HEK293 (cell line): ENCODE measurements at regions not wholly inside any gene's neighbourhood (a gene's known extent, or its start where the extent isn't known, plus 50 kb on each side); places are given as distances from the start of the nearest gene placed in this dataset.

ENCODE experiments used
- CTCF ChIA-PET: fragments of 350-600 bp; formaldehyde crosslinking; extraction: SDS; loops from one replicate; lab custom pipeline; 2021; ENCODE audit warnings: antibody characterized with exemption; lab: Yijun Ruan, JAX
- POLR2A ChIA-PET: fragments of 300-600 bp; formaldehyde crosslinking; extraction: SDS; loops from one replicate; lab custom pipeline; 2020; ENCODE audit warnings: antibody characterized with exemption, inconsistent platforms; lab: Yijun Ruan, JAX
- H3K27ac ChIP-seq: fragments of 200-500 bp; sonication (Bioruptor generic); 2 replicates; pipeline ENCODE4 v1.5.1; 2014; ENCODE audit warnings: low read depth, low read length, control low read depth, inconsistent platforms; ENCODE audit errors: extremely low read depth
- H3K36me3 ChIP-seq, 2 experiments: fragments of 200-500 bp in 1 of 2; sonication (Bioruptor generic) in 1 of 2; 1 replicate in 1 of 2; 2 replicates in 1 of 2; pipeline ENCODE4 v1.5.1; 2014 to 2017; ENCODE audit warnings: inconsistent platforms in 2 of 2, low read length in 2 of 2; ENCODE audit not compliant: control insufficient read depth in 2 of 2, insufficient read depth in 1 of 2
- H3K4me1 ChIP-seq: fragments of 200-500 bp; sonication (Bioruptor generic); 2 replicates; pipeline ENCODE4 v1.5.1; 2014; ENCODE audit warnings: mild to moderate bottlenecking, low read length, inconsistent platforms; ENCODE audit not compliant: control insufficient read depth, insufficient read depth
- H3K4me3 ChIP-seq: 2 replicates; pipeline ENCODE4 v1.5.1; 2011; ENCODE audit warnings: low read depth, mild to moderate bottlenecking, control low read depth, low read length, moderate library complexity
- H3K9me3 ChIP-seq: fragments of 200-500 bp; sonication (Bioruptor generic); 2 replicates; pipeline ENCODE4 v1.5.1; 2014; ENCODE audit warnings: low read depth, low read length, inconsistent platforms; ENCODE audit not compliant: control insufficient read depth, insufficient read depth
- HOXA7 ChIP-seq: sonication (generic); formaldehyde crosslinking; IDR thresholded peaks from 2 replicates; pipeline ENCODE4 v1.8.1; 2022; ENCODE audit warnings: missing genetic modification reagents, borderline replicate concordance
- KLF10 ChIP-seq: fragments of 450-650 bp; IDR thresholded peaks from 2 replicates; pipeline ENCODE4 v1.5.1; 2018; ENCODE audit warnings: missing biosample characterization, mild to moderate bottlenecking, missing genetic modification characterization
- KLF16 ChIP-seq: fragments of 450-650 bp; formaldehyde crosslinking; IDR thresholded peaks from 2 replicates; pipeline ENCODE4 v1.5.1; 2017; ENCODE audit warnings: missing biosample characterization, missing genetic modification characterization
- KLF9 ChIP-seq: fragments of 450-650 bp; formaldehyde crosslinking; IDR thresholded peaks from 2 replicates; pipeline ENCODE4 v1.5.1; 2016; ENCODE audit warnings: missing biosample characterization, missing genetic modification characterization, low read depth
- MYNN ChIP-seq: fragments of 450-650 bp; formaldehyde crosslinking; IDR thresholded peaks from 2 replicates; pipeline ENCODE4 v1.5.1; 2016; ENCODE audit warnings: missing biosample characterization, missing genetic modification characterization, borderline replicate concordance
- MZF1 ChIP-seq: fragments of 450-650 bp; formaldehyde crosslinking; IDR thresholded peaks from 2 replicates; pipeline ENCODE4 v1.5.1; 2017; ENCODE audit warnings: missing biosample characterization, missing genetic modification characterization, borderline replicate concordance
- OVOL3 ChIP-seq: fragments of 450-650 bp; formaldehyde crosslinking; IDR thresholded peaks from 2 replicates; pipeline ENCODE4 v1.5.1; 2016; ENCODE audit warnings: missing biosample characterization, missing genetic modification characterization
- WT1 ChIP-seq: fragments of 450-650 bp; formaldehyde crosslinking; IDR thresholded peaks from 2 replicates; pipeline ENCODE4 v1.5.1; 2016; ENCODE audit warnings: missing biosample characterization, missing genetic modification characterization
- ZNF157 ChIP-seq: fragments of 450-650 bp; formaldehyde crosslinking; IDR thresholded peaks from 2 replicates; pipeline ENCODE4 v1.5.1; 2016; ENCODE audit warnings: missing biosample characterization, missing genetic modification characterization
- ZNF16 ChIP-seq: fragments of 450-650 bp; formaldehyde crosslinking; IDR thresholded peaks from 2 replicates; pipeline ENCODE4 v1.5.1; 2016; ENCODE audit warnings: low read depth, missing biosample characterization, missing genetic modification characterization
- ZNF169 ChIP-seq: fragments of 450-650 bp; formaldehyde crosslinking; IDR thresholded peaks from 2 replicates; pipeline ENCODE4 v1.5.1; 2016; ENCODE audit warnings: missing biosample characterization, missing genetic modification characterization
- ZNF23 ChIP-seq: fragments of 450-650 bp; formaldehyde crosslinking; IDR thresholded peaks from 2 replicates; pipeline ENCODE4 v1.5.1; 2016; ENCODE audit warnings: missing biosample characterization, missing genetic modification characterization, borderline replicate concordance
- ZNF518A ChIP-seq: fragments of 450-650 bp; formaldehyde crosslinking; conservative IDR thresholded peaks from 2 replicates; pipeline ENCODE4 v1.5.1; 2016; ENCODE audit warnings: low read depth, missing biosample characterization, missing genetic modification characterization
- ZNF529 ChIP-seq: fragments of 450-650 bp; formaldehyde crosslinking; IDR thresholded peaks from 2 replicates; pipeline ENCODE4 v1.5.1; 2017; ENCODE audit warnings: missing genetic modification characterization, missing biosample characterization; ENCODE audit not compliant: insufficient replicate concordance
- ZNF624 ChIP-seq: fragments of 450-650 bp; formaldehyde crosslinking; IDR thresholded peaks from 2 replicates; pipeline ENCODE4 v1.5.1; 2017; ENCODE audit warnings: missing biosample characterization, missing genetic modification characterization
- ZNF658 ChIP-seq: fragments of 450-650 bp; formaldehyde crosslinking; IDR thresholded peaks from 2 replicates; pipeline ENCODE4; 2016; ENCODE audit warnings: missing biosample characterization, missing genetic modification characterization
- ZNF701 ChIP-seq: fragments of 450-650 bp; formaldehyde crosslinking; IDR thresholded peaks from 2 replicates; pipeline ENCODE4 v1.5.1; 2016; ENCODE audit warnings: missing biosample characterization, missing genetic modification characterization
- ZNF837 ChIP-seq: fragments of 450-650 bp; formaldehyde crosslinking; IDR thresholded peaks from 2 replicates; pipeline ENCODE4 v1.5.1; 2016; ENCODE audit warnings: missing biosample characterization, missing genetic modification characterization
- TF ChIP-seq, protein P1 (sequence below): fragments of 450-650 bp; formaldehyde crosslinking; IDR thresholded peaks from 2 replicates; pipeline ENCODE4 v1.5.1; 2017; ENCODE audit warnings: missing biosample characterization, missing genetic modification characterization
- TF ChIP-seq, protein P2 (sequence below): fragments of 450-650 bp; formaldehyde crosslinking; IDR thresholded peaks from 2 replicates; pipeline ENCODE4 v1.5.1; 2016; ENCODE audit warnings: missing biosample characterization, missing genetic modification characterization
- TF ChIP-seq, protein P3 (sequence below): fragments of 450-650 bp; formaldehyde crosslinking; IDR thresholded peaks from 2 replicates; pipeline ENCODE4 v1.5.0; 2017; ENCODE audit warnings: missing biosample characterization, missing genetic modification characterization, borderline replicate concordance
- TF ChIP-seq, protein P4 (sequence below): IDR thresholded peaks from 2 replicates; pipeline ENCODE4 v1.6.1; 2011; ENCODE audit warnings: mild to moderate bottlenecking, low read depth, low read length, borderline replicate concordance

GRCh38 chr9:109830545-109830944 is 50.5 kb downstream of the PALM2AKAP2 start:
- CTCF ChIA-PET = interaction anchor here (0.7 kb wide), 1 partner anchor 363 kb away, joined by 3 read pairs; no protein-coding TSS in a partner anchor
- H3K4me3 ChIP-seq = no peak overlapping the region
- no peaks in the 10 kb centered on the region for H3K36me3 ChIP-seq
- H3K4me1 ChIP-seq = no peaks in the 10 kb centered on the region
- no peak overlapping the region for H3K27ac ChIP-seq
- POLR2A ChIA-PET = no interaction called here
- H3K9me3 ChIP-seq = no peaks in the 10 kb centered on the region
- TF ChIP-seq WT1 (tag by site-specific recombination) = no peak
- no peak for TF ChIP-seq OVOL3
- no peak for TF ChIP-seq ZNF837 (tag by site-specific recombination)
- TF ChIP-seq, protein P1, sequence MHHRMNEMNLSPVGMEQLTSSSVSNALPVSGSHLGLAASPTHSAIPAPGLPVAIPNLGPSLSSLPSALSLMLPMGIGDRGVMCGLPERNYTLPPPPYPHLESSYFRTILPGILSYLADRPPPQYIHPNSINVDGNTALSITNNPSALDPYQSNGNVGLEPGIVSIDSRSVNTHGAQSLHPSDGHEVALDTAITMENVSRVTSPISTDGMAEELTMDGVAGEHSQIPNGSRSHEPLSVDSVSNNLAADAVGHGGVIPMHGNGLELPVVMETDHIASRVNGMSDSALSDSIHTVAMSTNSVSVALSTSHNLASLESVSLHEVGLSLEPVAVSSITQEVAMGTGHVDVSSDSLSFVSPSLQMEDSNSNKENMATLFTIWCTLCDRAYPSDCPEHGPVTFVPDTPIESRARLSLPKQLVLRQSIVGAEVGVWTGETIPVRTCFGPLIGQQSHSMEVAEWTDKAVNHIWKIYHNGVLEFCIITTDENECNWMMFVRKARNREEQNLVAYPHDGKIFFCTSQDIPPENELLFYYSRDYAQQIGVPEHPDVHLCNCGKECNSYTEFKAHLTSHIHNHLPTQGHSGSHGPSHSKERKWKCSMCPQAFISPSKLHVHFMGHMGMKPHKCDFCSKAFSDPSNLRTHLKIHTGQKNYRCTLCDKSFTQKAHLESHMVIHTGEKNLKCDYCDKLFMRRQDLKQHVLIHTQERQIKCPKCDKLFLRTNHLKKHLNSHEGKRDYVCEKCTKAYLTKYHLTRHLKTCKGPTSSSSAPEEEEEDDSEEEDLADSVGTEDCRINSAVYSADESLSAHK (tag by site-specific recombination) = no peak
- TF ChIP-seq ZNF624 (tag by site-specific recombination) = no peak
- TF ChIP-seq MZF1 (tag by site-specific recombination) = no peak
- TF ChIP-seq ZNF658 (tag by site-specific recombination) = no peak
- no peak for TF ChIP-seq ZNF701
- TF ChIP-seq KLF9 = no peak
- no peak for TF ChIP-seq HOXA7 (CRISPR knock-in tag)
- TF ChIP-seq ZNF23 (tag by site-specific recombination) = no peak
- no peak for TF ChIP-seq ZNF16 (tag by site-specific recombination)
- TF ChIP-seq ZNF169 (tag by site-specific recombination) = no peak
- TF ChIP-seq KLF16 = no peak
- no peak for TF ChIP-seq ZNF529 (tag by site-specific recombination)
- TF ChIP-seq, protein P2, sequence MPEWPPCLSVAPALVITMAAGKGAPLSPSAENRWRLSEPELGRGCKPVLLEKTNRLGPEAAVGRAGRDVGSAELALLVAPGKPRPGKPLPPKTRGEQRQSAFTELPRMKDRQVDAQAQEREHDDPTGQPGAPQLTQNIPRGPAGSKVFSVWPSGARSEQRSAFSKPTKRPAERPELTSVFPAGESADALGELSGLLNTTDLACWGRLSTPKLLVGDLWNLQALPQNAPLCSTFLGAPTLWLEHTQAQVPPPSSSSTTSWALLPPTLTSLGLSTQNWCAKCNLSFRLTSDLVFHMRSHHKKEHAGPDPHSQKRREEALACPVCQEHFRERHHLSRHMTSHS = no peak
- TF ChIP-seq MYNN (tag by site-specific recombination) = no peak

DNA sequence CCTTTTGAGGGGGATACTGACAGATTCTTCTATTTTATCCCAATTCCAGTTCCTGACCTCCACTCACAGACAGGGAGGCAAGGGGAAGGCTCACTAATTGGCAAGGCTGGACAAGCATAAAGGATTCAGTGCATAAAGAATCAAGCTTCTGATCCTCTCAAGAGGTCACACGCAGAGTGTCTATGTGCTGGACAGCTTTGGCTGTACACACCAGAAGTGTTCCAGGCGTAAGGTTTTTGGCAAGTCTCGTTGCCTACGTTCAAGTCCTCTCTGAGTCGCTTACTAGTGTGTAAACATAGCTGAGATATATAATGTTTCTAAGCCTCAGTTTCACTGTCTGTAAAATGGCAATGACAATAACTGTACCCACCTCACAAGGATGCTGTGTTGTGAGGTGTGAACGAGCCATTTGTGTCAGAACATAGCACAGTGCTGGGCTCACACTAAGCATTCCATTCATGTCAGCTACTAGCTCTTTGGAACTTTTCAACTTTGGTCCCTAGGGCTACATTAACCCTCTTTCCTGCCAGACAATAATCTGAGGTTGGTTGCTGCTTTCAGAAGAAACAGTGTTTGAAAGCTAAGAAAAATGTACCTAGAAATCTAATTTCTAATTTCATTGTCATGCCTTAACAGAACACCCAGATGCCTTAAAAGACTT is 52.1 kb downstream of the PALM2AKAP2 start:
- Histone ChIP-seq H3K27ac (no peak overlapping the region), H3K4me1 (no peaks in the 10 kb centered on the region), H3K4me3 (no peak overlapping the region), H3K36me3 (no peaks in the 10 kb centered on the region), H3K9me3 (no peaks in the 10 kb centered on the region)
- POLR2A ChIA-PET = interaction anchor here (0.5 kb wide), 1 partner anchor 288 kb away, joined by 3 read pairs; no protein-coding TSS in a partner anchor
- CTCF ChIA-PET = interaction anchor here (0.6 to 1.2 kb wide), 2 partner anchors 12 to 58 kb away, joined by 3 to 6 read pairs; no protein-coding TSS in a partner anchor
- TF ChIP-seq MZF1 (tag by site-specific recombination) (no peak), KLF10 (tag by site-specific recombination) (no peak), ZNF157 (tag by site-specific recombination) (no peak), ZNF518A (no peak), ZNF658 (tag by site-specific recombination) (no peak)
- TF ChIP-seq, protein P3, sequence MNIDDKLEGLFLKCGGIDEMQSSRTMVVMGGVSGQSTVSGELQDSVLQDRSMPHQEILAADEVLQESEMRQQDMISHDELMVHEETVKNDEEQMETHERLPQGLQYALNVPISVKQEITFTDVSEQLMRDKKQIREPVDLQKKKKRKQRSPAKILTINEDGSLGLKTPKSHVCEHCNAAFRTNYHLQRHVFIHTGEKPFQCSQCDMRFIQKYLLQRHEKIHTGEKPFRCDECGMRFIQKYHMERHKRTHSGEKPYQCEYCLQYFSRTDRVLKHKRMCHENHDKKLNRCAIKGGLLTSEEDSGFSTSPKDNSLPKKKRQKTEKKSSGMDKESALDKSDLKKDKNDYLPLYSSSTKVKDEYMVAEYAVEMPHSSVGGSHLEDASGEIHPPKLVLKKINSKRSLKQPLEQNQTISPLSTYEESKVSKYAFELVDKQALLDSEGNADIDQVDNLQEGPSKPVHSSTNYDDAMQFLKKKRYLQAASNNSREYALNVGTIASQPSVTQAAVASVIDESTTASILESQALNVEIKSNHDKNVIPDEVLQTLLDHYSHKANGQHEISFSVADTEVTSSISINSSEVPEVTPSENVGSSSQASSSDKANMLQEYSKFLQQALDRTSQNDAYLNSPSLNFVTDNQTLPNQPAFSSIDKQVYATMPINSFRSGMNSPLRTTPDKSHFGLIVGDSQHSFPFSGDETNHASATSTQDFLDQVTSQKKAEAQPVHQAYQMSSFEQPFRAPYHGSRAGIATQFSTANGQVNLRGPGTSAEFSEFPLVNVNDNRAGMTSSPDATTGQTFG (tag by site-specific recombination) = no peak
- TF ChIP-seq, protein P4, sequence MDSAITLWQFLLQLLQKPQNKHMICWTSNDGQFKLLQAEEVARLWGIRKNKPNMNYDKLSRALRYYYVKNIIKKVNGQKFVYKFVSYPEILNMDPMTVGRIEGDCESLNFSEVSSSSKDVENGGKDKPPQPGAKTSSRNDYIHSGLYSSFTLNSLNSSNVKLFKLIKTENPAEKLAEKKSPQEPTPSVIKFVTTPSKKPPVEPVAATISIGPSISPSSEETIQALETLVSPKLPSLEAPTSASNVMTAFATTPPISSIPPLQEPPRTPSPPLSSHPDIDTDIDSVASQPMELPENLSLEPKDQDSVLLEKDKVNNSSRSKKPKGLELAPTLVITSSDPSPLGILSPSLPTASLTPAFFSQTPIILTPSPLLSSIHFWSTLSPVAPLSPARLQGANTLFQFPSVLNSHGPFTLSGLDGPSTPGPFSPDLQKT = no peak
